ENCODE measurements at regions not wholly inside any gene's neighbourhood (a gene's known extent, or its start where the extent isn't known, plus 50 kb on each side); places are given as distances from the start of the nearest gene placed in this dataset.
"Not testable (repeated sequence)": the region's sequence is repeated elsewhere in the genome, so short reads cannot be mapped to it uniquely, and the experiment has no call there.

DNA sequence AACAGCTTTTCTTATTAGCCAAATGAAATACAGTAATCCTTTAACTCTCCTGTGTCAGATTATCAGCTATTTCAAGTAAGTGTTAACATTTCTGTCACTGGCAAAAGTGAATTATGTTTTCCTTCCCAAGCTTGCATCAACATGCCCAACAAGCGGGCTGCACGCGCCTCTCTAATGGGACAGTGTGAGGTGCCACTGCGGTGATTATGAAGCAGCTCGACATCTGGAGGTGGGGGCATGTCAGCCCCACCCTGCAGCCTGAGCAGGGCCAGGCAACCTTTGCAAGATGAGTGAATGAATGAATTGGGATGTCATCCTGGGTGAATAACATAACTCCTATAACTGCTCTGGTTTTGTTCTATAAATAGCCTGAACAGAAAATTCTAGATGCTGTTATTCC is 301.4 kb downstream of the ZNF326 start:
- H3K4me1 ChIP-seq: no peaks in the 10 kb centered on the region
- ATAC-seq: no peak
- H3K27me3 ChIP-seq (ENCODE audit: insufficient read depth in 3 of 3, low read length in 2 of 3): peaks cover 0 to 2% (median 0%) of the 10 kb centered on the region in 3 donors
- H3K27ac ChIP-seq: no peak overlapping the region
- DNase-seq: no peak
- intact Hi-C loops (cut with DNase I): no loop called here
- WGBS, 3 donors: 85 to 94% (median 90%) methylated on average over 5 of the region's 5 CpGs
- TF ChIP-seq, protein P1, sequence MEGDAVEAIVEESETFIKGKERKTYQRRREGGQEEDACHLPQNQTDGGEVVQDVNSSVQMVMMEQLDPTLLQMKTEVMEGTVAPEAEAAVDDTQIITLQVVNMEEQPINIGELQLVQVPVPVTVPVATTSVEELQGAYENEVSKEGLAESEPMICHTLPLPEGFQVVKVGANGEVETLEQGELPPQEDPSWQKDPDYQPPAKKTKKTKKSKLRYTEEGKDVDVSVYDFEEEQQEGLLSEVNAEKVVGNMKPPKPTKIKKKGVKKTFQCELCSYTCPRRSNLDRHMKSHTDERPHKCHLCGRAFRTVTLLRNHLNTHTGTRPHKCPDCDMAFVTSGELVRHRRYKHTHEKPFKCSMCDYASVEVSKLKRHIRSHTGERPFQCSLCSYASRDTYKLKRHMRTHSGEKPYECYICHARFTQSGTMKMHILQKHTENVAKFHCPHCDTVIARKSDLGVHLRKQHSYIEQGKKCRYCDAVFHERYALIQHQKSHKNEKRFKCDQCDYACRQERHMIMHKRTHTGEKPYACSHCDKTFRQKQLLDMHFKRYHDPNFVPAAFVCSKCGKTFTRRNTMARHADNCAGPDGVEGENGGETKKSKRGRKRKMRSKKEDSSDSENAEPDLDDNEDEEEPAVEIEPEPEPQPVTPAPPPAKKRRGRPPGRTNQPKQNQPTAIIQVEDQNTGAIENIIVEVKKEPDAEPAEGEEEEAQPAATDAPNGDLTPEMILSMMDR (IDR thresholded peaks at IDR 0.05): no peak
- no peak overlapping the region for H3K4me3 ChIP-seq
- H3K36me3 ChIP-seq (ENCODE audit: insufficient read depth in 1 of 2, low read depth in 1 of 2): no peaks in the 10 kb centered on the region
- no peaks in the 10 kb centered on the region for H3K9me3 ChIP-seq

DNA sequence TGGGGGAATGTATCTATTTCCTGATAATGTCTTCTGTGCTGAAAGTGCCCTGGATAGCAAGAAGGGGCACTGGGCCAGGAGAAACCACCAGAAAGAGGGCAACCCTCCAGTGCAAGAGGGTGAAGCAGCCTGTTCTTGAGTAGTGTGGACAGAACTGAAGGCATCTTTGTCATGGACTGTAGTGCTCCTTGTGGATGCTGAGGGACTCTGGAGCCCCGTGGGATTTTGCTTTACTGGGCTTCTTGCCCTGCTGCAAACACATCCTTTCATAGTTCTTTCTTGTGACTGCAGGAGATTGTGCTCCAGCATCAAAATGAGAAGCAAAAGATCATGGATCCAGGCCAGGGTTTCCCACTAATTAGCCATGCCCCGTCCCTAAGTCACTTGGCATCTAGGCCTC is 300.6 kb downstream of the ZNF326 start:
- 35 to 58% (median 46%) methylated on average over 2 of the region's 2 CpGs for WGBS, 3 donors

DNA sequence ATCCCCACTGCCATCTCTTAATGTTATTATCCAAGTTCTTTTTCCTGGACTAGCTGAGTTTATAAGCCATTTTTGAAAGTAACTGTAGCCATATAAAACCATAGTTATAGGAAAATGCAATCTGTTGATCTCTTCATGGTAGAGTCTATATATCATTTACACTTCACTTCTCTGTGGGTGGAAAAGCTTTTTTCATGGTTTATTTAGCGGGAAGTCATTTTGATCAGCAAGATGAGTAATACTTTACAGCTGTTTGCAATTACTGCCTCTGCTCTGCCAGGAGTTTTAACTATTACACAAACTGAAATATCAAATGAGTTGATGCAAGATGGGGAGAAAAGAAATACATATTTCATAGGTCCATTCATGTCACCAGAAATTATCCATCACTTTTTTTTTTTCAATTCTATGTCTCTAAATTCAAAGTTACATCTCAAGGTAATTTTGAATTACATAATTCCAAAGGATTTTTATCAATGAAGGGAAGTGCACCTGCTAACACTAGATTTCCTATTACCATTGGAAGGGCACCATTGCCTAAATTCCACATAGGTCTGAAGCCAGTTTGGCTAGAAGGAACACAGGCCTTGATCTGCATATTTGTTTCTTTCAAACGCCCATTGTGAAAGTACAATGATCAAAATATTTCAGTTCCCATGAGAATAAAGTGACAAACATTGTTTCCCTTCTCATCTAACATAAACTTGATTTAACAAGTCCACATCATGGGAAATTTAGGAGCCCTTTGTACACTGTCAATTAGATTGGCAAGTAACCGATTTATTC is 296.7 kb downstream of the ZNF326 start:
- Histone ChIP-seq H3K4me1 (no peaks in the 10 kb centered on the region), H3K9me3 (no peaks in the 10 kb centered on the region), H3K27ac (no peak overlapping the region), H3K4me3 (no peak overlapping the region), H3K36me3 (ENCODE audit: insufficient read depth in 1 of 2, low read depth in 1 of 2) (no peaks in the 10 kb centered on the region), H3K27me3 (ENCODE audit: insufficient read depth in 3 of 3, low read length in 2 of 3) (peaks cover 0 to 2% (median 0%) of the 10 kb centered on the region in 3 donors)
- intact Hi-C loops (cut with DNase I): no loop called here
- 40 to 47% (median 41%) methylated on average over 3 of the region's 3 CpGs for WGBS, 3 donors
- DNase-seq: no peak
- no peak for ATAC-seq
- TF ChIP-seq, protein P1 (IDR thresholded peaks at IDR 0.05): no peak

More for the DNA sequence above, 300.6 kb downstream of the ZNF326 start:
- Histone ChIP-seq H3K36me3 (ENCODE audit: insufficient read depth in 1 of 2, low read depth in 1 of 2) (no peaks in the 10 kb centered on the region), H3K4me1 (no peaks in the 10 kb centered on the region), H3K27ac (no peak overlapping the region), H3K4me3 (no peak overlapping the region), H3K27me3 (ENCODE audit: insufficient read depth in 3 of 3, low read length in 2 of 3) (peaks cover 0 to 2% (median 0%) of the 10 kb centered on the region in 3 donors), H3K9me3 (no peaks in the 10 kb centered on the region)
- TF ChIP-seq, protein P1 (IDR thresholded peaks at IDR 0.05): no peak
- ATAC-seq: no peak
- no peak for DNase-seq
- intact Hi-C loops (cut with DNase I): no loop called here

DNA sequence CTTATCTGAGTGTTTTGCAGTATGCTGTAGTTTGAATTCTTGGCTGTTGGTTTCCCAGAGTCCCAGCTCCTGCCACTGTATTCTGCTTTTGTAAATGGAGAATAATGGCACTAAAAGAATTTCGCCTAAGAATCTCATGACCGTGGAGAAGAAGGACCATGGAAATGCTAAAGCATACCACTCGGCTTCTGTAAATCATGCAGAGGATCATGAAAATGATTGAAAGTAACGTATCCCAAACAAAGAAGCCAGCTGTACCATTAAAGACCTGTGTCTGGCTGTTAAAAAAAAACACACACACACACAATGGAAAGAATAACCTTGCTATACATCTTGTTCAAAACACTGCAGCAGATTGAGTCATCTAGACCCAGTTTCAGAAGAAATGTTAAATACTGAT is 287.9 kb downstream of the ZNF326 start:
- intact Hi-C loops (cut with DNase I): no loop called here
- H3K27ac ChIP-seq: no peak overlapping the region
- DNase-seq (no peak), ATAC-seq (no peak)
- no peaks in the 10 kb centered on the region for H3K27me3 ChIP-seq (ENCODE audit: insufficient read depth in 3 of 3, low read length in 2 of 3)
- no peaks in the 10 kb centered on the region for H3K36me3 ChIP-seq (ENCODE audit: insufficient read depth in 1 of 2, low read depth in 1 of 2)
- WGBS, 3 donors: 36 to 41% (median 36%) methylated on average over 4 of the region's 4 CpGs
- no peaks in the 10 kb centered on the region for H3K9me3 ChIP-seq
- H3K4me1 ChIP-seq: no peaks in the 10 kb centered on the region
- H3K4me3 ChIP-seq: no peak overlapping the region
- TF ChIP-seq, protein P1 (IDR thresholded peaks at IDR 0.05): no peak

DNA sequence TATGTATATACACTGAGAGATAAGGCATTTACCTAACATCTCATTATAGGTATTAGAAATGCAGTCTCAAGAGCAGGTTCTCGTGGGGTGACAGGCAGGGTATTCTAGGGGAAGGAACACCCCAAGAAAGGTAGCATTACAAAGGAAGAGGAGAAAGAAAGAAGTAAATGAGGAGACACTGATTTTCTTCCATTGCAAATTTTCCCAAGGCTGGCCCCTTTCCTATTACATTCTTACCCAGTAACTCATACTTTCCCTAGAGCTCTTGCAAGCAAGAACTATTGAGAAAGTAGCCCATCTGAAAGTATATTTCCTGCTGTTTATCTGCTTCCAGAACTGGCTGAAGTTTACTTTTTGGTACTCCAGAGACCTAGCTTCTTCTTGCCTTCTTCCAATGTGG is 287.0 kb downstream of the ZNF326 start:
- DNase-seq; H3K9me3 ChIP-seq; intact Hi-C loops (cut with DNase I); H3K36me3 ChIP-seq (ENCODE audit: insufficient read depth in 1 of 2, low read depth in 1 of 2); H3K4me3 ChIP-seq; ATAC-seq; H3K4me1 ChIP-seq; H3K27me3 ChIP-seq (ENCODE audit: insufficient read depth in 3 of 3, low read length in 2 of 3); H3K27ac ChIP-seq: not testable (repeated sequence)
- WGBS, 3 donors: 88 to 90% (median 88%) methylated on average over 1 of the region's 1 CpG
